ENCODE measurements at regions not wholly inside any gene's neighbourhood (a gene's known extent, or its start where the extent isn't known, plus 50 kb on each side); places are given as distances from the start of the nearest gene placed in this dataset.
"Not testable (repeated sequence)": the region's sequence is repeated elsewhere in the genome, so short reads cannot be mapped to it uniquely, and the experiment has no call there.

DNA sequence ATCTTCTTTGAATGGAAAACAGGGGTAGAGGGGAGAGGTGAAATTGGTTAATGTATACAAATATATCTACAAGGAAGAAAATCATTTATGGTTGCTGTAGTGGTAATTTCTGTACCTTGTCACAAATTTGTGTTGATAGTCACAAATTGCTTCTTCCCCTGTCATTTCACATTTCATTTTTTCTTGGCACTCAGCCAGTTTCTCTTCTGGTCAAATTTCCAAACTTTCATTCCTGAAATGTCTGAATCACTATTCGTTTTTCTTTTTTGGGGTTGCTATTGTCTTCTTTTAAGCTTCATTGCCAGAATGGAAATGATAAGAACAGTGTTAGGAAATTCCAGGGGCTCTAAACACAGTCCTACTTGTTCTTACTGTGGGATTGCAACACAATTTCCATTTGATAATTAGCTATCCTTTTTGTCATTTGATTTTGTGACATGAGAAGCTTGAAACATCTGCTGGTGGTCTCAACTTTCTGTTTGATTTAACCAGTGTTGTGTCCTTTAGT, 136.0 kb upstream of the GCFC2 start:
- H3K4me3 ChIP-seq (ENCODE audit: low read length): no peak overlapping the region
- no peak for DNase-seq (ENCODE audit: low read depth)
- TF ChIP-seq, protein P1, sequence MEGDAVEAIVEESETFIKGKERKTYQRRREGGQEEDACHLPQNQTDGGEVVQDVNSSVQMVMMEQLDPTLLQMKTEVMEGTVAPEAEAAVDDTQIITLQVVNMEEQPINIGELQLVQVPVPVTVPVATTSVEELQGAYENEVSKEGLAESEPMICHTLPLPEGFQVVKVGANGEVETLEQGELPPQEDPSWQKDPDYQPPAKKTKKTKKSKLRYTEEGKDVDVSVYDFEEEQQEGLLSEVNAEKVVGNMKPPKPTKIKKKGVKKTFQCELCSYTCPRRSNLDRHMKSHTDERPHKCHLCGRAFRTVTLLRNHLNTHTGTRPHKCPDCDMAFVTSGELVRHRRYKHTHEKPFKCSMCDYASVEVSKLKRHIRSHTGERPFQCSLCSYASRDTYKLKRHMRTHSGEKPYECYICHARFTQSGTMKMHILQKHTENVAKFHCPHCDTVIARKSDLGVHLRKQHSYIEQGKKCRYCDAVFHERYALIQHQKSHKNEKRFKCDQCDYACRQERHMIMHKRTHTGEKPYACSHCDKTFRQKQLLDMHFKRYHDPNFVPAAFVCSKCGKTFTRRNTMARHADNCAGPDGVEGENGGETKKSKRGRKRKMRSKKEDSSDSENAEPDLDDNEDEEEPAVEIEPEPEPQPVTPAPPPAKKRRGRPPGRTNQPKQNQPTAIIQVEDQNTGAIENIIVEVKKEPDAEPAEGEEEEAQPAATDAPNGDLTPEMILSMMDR (IDR thresholded peaks at IDR 0.05; ENCODE audit: insufficient read depth, low read depth, low read length, missing control alignments): no peak

DNA sequence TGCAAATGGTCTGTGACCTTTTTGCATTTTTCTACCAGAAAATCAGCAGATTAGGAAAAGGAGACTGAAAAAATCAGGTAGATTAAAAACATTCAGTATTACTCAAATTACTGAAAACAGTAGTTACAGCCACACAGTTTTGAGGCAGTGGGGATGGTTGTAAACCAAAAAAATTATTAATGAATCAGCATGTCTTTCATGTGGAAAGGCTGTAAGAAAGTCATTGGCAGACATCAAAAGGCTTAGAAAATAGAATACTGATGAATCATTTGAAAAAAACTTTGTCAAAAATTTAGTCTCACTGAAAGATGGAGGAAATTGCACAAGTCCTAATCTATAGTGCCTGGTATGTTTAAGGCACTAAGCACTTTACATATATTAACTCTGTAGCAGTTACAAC, 133.9 kb upstream of the GCFC2 start:
- H3K4me3 ChIP-seq (ENCODE audit: low read length): no peak overlapping the region
- TF ChIP-seq, protein P1 (IDR thresholded peaks at IDR 0.05; ENCODE audit: insufficient read depth, low read depth, low read length, missing control alignments): no peak
- DNase-seq (ENCODE audit: low read depth): peak; percentile 5

DNA sequence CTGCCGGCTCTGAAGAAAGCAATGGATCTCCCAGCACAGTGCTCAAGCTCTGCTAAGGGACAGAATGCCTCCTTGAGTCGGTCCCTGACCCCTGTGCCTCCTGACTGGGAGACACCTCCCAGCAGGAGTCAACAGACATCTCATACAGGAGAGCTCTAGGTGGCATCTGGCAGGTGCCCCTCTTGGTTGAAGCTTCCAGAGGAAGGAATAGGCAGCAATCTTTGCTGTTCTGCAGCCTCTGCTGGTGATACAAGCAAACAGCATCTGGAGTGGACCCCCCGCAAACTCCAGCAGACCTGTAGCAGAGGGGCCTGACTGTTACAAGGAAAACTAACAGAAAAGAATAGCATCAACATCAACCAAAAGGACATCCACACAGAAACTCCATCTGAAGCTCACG, 123.9 kb upstream of the GCFC2 start:
- not testable (repeated sequence) for H3K4me3 ChIP-seq (ENCODE audit: low read length); DNase-seq (ENCODE audit: low read depth)

DNA sequence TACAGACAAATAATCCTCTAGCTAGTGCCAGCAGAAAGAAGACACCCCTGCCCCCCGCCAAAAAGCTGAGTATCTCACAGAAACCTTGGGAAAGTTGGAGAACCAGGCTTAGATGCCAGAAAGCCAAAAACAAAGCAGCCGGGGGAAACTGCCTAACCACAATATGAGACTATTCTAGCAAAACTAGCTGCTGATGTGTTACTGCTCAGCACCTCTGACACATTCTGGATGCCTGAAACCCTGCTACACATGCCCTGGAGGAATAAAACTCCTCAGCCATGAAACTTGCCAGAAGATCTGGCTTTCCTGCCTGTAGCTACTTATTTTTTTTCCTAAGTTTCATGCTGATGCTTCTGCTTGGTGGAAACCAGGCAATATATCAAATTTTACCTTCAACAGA, 122.7 kb upstream of the GCFC2 start:
- TF ChIP-seq, protein P1 (IDR thresholded peaks at IDR 0.05; ENCODE audit: insufficient read depth, low read depth, low read length, missing control alignments): no peak
- DNase-seq (ENCODE audit: low read depth): peak; percentile 64
- no peak overlapping the region for H3K4me3 ChIP-seq (ENCODE audit: low read length)

DNA sequence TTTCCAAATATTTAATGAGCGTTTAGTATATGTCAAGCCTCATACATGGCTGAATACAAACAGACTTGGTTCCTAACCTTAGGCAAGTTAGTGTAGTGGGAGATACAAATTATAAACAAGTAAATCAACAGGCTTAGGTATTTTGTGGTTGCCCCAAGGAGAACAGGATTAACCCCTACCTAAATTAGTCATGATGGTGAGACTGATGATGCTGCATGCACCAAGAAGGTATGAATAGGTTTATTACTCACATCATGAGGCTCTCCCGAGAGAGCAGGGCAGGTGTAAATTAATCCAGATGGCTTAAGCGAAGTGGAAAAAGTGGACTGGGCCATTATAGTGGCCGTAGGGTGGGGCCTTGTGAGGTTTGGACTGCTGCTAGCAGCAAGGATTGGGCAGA, 118.1 kb upstream of the GCFC2 start:
- H3K4me3 ChIP-seq (ENCODE audit: low read length): no peak overlapping the region
- TF ChIP-seq, protein P1 (IDR thresholded peaks at IDR 0.05; ENCODE audit: insufficient read depth, low read depth, low read length, missing control alignments): no peak
- DNase-seq (ENCODE audit: low read depth): peak; percentile 78

DNA sequence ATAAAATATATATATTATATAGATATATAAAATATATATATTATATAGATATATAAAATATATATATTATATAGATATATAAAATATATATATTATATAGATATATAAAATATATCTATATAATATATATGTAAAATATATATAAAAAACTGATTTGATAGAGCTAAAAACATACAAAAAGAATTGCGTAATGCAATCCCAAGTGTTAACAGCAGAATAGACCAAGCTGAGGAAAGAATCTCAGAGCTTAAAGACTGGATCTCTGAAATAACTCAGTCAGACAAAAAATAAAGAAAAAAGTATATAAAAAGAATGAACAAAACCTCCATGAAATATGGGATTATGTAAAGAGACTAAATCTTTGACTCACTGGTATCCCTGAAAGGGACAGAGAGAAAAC, 112.8 kb upstream of the GCFC2 start:
- H3K4me3 ChIP-seq (ENCODE audit: low read length); DNase-seq (ENCODE audit: low read depth): not testable (repeated sequence)

DNA sequence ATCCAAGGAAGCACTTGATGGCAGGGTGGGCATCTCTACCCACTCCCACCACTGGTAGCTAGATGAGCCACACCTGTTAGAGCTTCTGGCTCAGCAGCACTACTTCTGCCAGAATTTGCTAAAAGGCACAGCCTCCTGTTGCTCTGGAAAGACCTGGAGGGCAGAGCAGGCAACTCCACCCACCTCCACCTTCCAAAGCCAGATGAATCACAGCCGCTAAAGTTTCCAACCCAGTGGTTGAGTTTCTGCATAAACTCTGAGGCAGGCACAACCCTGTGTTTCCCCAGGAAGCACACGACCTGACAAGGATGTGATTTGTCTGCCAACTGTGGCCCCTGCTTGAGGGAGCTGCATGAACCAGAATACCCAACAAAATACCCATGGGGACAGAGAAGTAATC, 111.6 kb upstream of the GCFC2 start:
- TF ChIP-seq, protein P1 (IDR thresholded peaks at IDR 0.05; ENCODE audit: insufficient read depth, low read depth, low read length, missing control alignments): no peak
- H3K4me3 ChIP-seq (ENCODE audit: low read length): no peak overlapping the region
- peak; percentile 64 for DNase-seq (ENCODE audit: low read depth)

DNA sequence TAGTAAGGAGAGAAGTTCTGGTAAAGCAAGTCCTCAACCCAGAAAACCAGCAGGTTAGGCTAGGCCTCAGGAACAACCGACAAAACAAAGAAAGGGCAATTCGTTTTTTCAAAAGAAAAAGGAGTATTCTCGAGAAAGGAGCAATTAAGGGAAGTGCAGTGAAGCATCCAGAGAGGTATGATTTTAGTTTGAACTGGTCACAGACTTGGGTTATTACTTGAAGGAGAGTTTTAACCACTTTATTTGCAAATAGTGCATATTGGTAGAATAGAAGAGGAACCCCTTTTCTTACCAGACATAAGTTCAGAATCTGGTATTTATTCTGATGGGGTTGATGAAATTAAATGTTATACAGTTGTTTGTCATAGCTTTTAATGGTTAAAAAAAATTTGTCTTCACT, 110.0 kb upstream of the GCFC2 start:
- TF ChIP-seq, protein P1 (IDR thresholded peaks at IDR 0.05; ENCODE audit: insufficient read depth, low read depth, low read length, missing control alignments): no peak
- H3K4me3 ChIP-seq (ENCODE audit: low read length): no peak overlapping the region
- no peak for DNase-seq (ENCODE audit: low read depth)

Measured in epithelial cell of esophagus (primary cell).